OCI-LY1 (cell line): ENCODE measurements at regions not wholly inside any gene's neighbourhood (a gene's known extent, or its start where the extent isn't known, plus 50 kb on each side); places are given as distances from the start of the nearest gene placed in this dataset.

Experiments used
- H2AFZ ChIP-seq: fragments of 200-600 bp; sonication (generic), shearing (Covaris generic); 2 replicates; pipeline ENCODE4 v1.6.0; 2014; ENCODE audit warnings: antibody characterized with exemption, mild to moderate bottlenecking, low read length
- H3F3A ChIP-seq: fragments of 200-600 bp; sonication (generic), shearing (Covaris generic); 2 replicates; pipeline ENCODE4 v1.6.0; 2014; ENCODE audit warnings: mild to moderate bottlenecking, antibody characterized with exemption, low read length, moderate library complexity; ENCODE audit not compliant: insufficient read depth
- H3K27ac ChIP-seq: fragments of 200-600 bp; sonication (generic); 2 replicates; pipeline ENCODE4 v1.5.1; 2014; ENCODE audit warnings: low read length, mixed run types, mild to moderate bottlenecking, low read depth; ENCODE audit not compliant: poor library complexity, severe bottlenecking
- H3K27me3 ChIP-seq: fragments of 200-600 bp; sonication (generic); 2 replicates; pipeline ENCODE4 v1.6.0; 2014; ENCODE audit warnings: antibody characterized with exemption, mild to moderate bottlenecking, low read length, moderate library complexity; ENCODE audit not compliant: insufficient read depth
- H3K36me3 ChIP-seq: fragments of 200-600 bp; sonication (generic); 2 replicates; pipeline ENCODE4 v1.6.1; 2014; ENCODE audit warnings: mild to moderate bottlenecking, antibody characterized with exemption, low read length, moderate library complexity, mixed read lengths; ENCODE audit not compliant: insufficient read depth
- H3K4me1 ChIP-seq: fragments of 200-600 bp; sonication (generic); 2 replicates; pipeline ENCODE4 v1.5.1; 2014; ENCODE audit warnings: mild to moderate bottlenecking, low read length, moderate library complexity; ENCODE audit not compliant: insufficient read depth, severe bottlenecking
- H3K4me2 ChIP-seq: fragments of 200-600 bp; sonication (generic), shearing (Covaris generic); 2 replicates; pipeline ENCODE4 v1.6.1; 2014; ENCODE audit warnings: low read length
- H3K4me3 ChIP-seq: fragments of 200-600 bp; sonication (generic); 2 replicates; pipeline ENCODE4 v1.5.1; 2014; ENCODE audit warnings: low read length, low read depth, mild to moderate bottlenecking, mixed read lengths; ENCODE audit not compliant: poor library complexity, severe bottlenecking
- H3K79me2 ChIP-seq: fragments of 200-600 bp; shearing (Covaris generic); 2 replicates; pipeline ENCODE4 v1.6.1; 2016; ENCODE audit warnings: mixed run types, low read length, mixed read lengths; ENCODE audit not compliant: insufficient read depth
- H3K9ac ChIP-seq: fragments of 200-600 bp; sonication (generic), shearing (Covaris generic); 2 replicates; pipeline ENCODE4 v1.6.1; 2014; ENCODE audit warnings: mild to moderate bottlenecking, low read length, mixed read lengths
- H3K9me2 ChIP-seq: fragments of 200-600 bp; sonication (generic), shearing (Covaris generic); 2 replicates; pipeline ENCODE4 v1.6.1; 2014; ENCODE audit warnings: low read depth, mild to moderate bottlenecking, low read length, mixed read lengths
- H3K9me3 ChIP-seq: fragments of 200-600 bp; shearing (Covaris generic); 2 replicates; pipeline ENCODE4 v1.6.1; 2014; ENCODE audit warnings: low read length, mixed read lengths
- H4K20me1 ChIP-seq: fragments of 200-600 bp; sonication (generic), shearing (Covaris generic); 2 replicates; pipeline ENCODE4 v1.6.0; 2016; ENCODE audit warnings: mild to moderate bottlenecking, low read length; ENCODE audit not compliant: insufficient read depth
- CTCF ChIP-seq: fragments of 200-600 bp; sonication (generic), shearing (Covaris generic); IDR thresholded peaks from 2 replicates; pipeline ENCODE4 v1.5.1; 2017; ENCODE audit warnings: mild to moderate bottlenecking, antibody characterized with exemption, low read length, moderate library complexity, mixed read lengths
- EZH2 ChIP-seq: fragments of 200-600 bp; sonication (generic), shearing (Covaris generic); IDR thresholded peaks from 2 replicates; pipeline ENCODE4 v1.8.0; 2017; ENCODE audit warnings: borderline replicate concordance, mixed run types, mild to moderate bottlenecking, antibody characterized with exemption, low read length, moderate library complexity, mixed read lengths

- no peak overlapping the region for H3K4me2 ChIP-seq
- H3K27me3 ChIP-seq = no peaks in the 10 kb centered on the region
- no peaks in the 10 kb centered on the region for H3K4me1 ChIP-seq
- H3K9me3 ChIP-seq = no peaks in the 10 kb centered on the region
- H2AFZ ChIP-seq = no peak overlapping the region
- H3K9me2 ChIP-seq = no peaks in the 10 kb centered on the region
- H3K4me3 ChIP-seq = no peak overlapping the region
- no peak overlapping the region for H3K9ac ChIP-seq
- no peaks in the 10 kb centered on the region for H3K36me3 ChIP-seq
- no peaks in the 10 kb centered on the region for H3F3A ChIP-seq
- H3K79me2 ChIP-seq = no peaks in the 10 kb centered on the region
- H4K20me1 ChIP-seq = no peaks in the 10 kb centered on the region
- H3K27ac ChIP-seq = no peak overlapping the region
- TF ChIP-seq EZH2 (no peak), CTCF (no peak)
Observed at GRCh38 chr7:42494199-42494710, 257.2 kb upstream of the GLI3 start.

- no peak overlapping the region for H3K4me3 ChIP-seq
- H3K9me3 ChIP-seq = no peaks in the 10 kb centered on the region
- no peaks in the 10 kb centered on the region for H3K4me1 ChIP-seq
- H3K27me3 ChIP-seq = no peaks in the 10 kb centered on the region
- TF ChIP-seq EZH2 = no peak
- TF ChIP-seq CTCF = no peak
- H3K79me2 ChIP-seq = no peaks in the 10 kb centered on the region
- no peak overlapping the region for H3K9ac ChIP-seq
- no peak overlapping the region for H3K4me2 ChIP-seq
- H3K36me3 ChIP-seq = no peaks in the 10 kb centered on the region
- H3K9me2 ChIP-seq = no peaks in the 10 kb centered on the region
- no peaks in the 10 kb centered on the region for H3F3A ChIP-seq
- no peak overlapping the region for H3K27ac ChIP-seq
- no peaks in the 10 kb centered on the region for H4K20me1 ChIP-seq
- H2AFZ ChIP-seq = no peak overlapping the region
Observed at GRCh38 chr7:42493436-42494198, 256.6 kb upstream of the GLI3 start.

- no peak overlapping the region for H3K4me3 ChIP-seq
- H3F3A ChIP-seq = no peaks in the 10 kb centered on the region
- no peak overlapping the region for H2AFZ ChIP-seq
- no peak overlapping the region for H3K9ac ChIP-seq
- no peaks in the 10 kb centered on the region for H3K79me2 ChIP-seq
- no peaks in the 10 kb centered on the region for H3K4me1 ChIP-seq
- H3K27ac ChIP-seq = no peak overlapping the region
- no peak for TF ChIP-seq CTCF
- no peak for TF ChIP-seq EZH2
- H3K9me3 ChIP-seq = no peaks in the 10 kb centered on the region
- no peaks in the 10 kb centered on the region for H3K36me3 ChIP-seq
- H3K27me3 ChIP-seq = no peaks in the 10 kb centered on the region
- H3K4me2 ChIP-seq = no peak overlapping the region
- no peaks in the 10 kb centered on the region for H4K20me1 ChIP-seq
- no peaks in the 10 kb centered on the region for H3K9me2 ChIP-seq
Observed at GRCh38 chr7:42492920-42493319, 255.9 kb upstream of the GLI3 start.
